ENCODE measurements at regions not wholly inside any gene's neighbourhood (a gene's known extent, or its start where the extent isn't known, plus 50 kb on each side); places are given as distances from the start of the nearest gene placed in this dataset.

DNA sequence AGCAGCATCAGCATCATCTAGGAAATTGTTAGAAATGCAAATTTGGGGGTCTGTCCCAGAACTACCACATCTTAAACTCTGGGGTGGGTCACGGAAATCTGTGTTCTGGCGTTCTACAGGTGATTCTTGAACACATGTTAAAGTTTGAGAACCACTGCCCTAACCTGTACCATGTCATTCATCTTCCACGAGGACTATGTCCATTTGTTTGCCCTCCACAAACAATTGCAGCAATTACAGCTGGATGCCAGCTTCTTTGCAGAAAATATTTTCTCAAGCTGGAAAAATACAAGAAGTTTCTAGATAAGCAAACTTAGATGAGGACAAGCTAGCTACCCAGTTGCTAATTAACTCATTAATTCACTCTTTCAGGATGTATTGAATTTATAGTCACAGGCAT, 54.1 kb downstream of the MAFB start:
- Histone ChIP-seq H4K20me1 (ENCODE audit: insufficient read depth, low read length) (no peaks in the 10 kb centered on the region), H3K36me3 (ENCODE audit: insufficient read depth, low read length) (no peaks in the 10 kb centered on the region)

DNA sequence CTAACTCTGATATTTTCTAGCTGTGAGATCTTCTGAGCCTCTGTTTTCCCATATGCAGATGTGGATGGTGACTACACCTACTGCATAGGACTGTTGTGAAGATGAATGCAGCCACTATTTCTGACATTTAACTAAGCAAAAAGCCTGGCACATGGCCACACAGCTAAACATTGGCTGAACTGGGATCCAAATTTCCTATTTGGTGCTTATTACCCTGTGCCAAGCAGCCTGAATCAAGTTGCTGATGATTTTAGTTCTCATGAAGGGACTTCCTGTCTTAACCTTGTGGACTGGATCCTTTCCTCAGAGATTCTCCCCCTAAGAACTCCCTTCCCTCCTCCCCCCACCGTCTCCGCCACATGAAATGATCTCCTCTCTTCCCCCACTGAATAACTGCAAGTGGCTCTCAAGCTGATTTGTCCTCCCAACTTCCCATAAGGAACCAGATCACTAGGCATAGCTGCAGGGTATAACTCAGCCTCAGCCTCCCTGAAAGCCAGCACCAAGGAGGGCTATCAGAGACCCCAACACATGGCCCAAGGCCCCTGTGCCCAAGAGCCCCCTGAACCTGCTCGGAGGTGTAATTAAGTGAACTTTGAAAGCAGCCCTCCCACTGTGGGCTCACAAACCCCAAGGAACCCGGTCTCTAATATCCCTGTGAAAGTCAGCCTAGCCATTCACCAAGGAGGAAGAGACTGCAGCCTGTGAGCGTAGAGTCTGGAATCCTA, 55.7 kb downstream of the MAFB start:
- TF ChIP-seq, protein P1, sequence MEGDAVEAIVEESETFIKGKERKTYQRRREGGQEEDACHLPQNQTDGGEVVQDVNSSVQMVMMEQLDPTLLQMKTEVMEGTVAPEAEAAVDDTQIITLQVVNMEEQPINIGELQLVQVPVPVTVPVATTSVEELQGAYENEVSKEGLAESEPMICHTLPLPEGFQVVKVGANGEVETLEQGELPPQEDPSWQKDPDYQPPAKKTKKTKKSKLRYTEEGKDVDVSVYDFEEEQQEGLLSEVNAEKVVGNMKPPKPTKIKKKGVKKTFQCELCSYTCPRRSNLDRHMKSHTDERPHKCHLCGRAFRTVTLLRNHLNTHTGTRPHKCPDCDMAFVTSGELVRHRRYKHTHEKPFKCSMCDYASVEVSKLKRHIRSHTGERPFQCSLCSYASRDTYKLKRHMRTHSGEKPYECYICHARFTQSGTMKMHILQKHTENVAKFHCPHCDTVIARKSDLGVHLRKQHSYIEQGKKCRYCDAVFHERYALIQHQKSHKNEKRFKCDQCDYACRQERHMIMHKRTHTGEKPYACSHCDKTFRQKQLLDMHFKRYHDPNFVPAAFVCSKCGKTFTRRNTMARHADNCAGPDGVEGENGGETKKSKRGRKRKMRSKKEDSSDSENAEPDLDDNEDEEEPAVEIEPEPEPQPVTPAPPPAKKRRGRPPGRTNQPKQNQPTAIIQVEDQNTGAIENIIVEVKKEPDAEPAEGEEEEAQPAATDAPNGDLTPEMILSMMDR (IDR thresholded peaks at IDR 0.05; ENCODE audit: low read length) = no peak
- Histone ChIP-seq H3K27ac (ENCODE audit: low read depth, low read length, poor library complexity, severe bottlenecking) (no peak overlapping the region), H3K27me3 (ENCODE audit: insufficient read depth, low read length) (no peaks in the 10 kb centered on the region; the same call in 1 of the 2 replicates), H3K79me2 (ENCODE audit: insufficient read depth, low read length) (no peaks in the 10 kb centered on the region), H3K4me3 (ENCODE audit: low read depth, low read length, poor library complexity, severe bottlenecking) (no peak overlapping the region), H3K9me2 (ENCODE audit: low read depth, low read length) (no peaks in the 10 kb centered on the region), H3K36me3 (ENCODE audit: insufficient read depth, low read length) (no peaks in the 10 kb centered on the region), H3K9me3 (ENCODE audit: low read length) (no peaks in the 10 kb centered on the region), H4K20me1 (ENCODE audit: insufficient read depth, low read length) (no peaks in the 10 kb centered on the region), H3F3A (ENCODE audit: insufficient read depth, low read length) (no peaks in the 10 kb centered on the region), H3K4me1 (ENCODE audit: insufficient read depth, low read length, severe bottlenecking) (no peaks in the 10 kb centered on the region), H2AFZ (ENCODE audit: low read length) (no peak overlapping the region), H3K4me2 (ENCODE audit: low read length) (no peak overlapping the region), H3K9ac (ENCODE audit: low read length) (no peak overlapping the region)

More for the DNA sequence above, 54.1 kb downstream of the MAFB start:
- no peaks in the 10 kb centered on the region for H3K9me3 ChIP-seq (ENCODE audit: low read length)
- no peak overlapping the region for H2AFZ ChIP-seq (ENCODE audit: low read length)
- no peak overlapping the region for H3K27ac ChIP-seq (ENCODE audit: low read depth, low read length, poor library complexity, severe bottlenecking)
- no peaks in the 10 kb centered on the region for H3K4me1 ChIP-seq (ENCODE audit: insufficient read depth, low read length, severe bottlenecking)
- H3F3A ChIP-seq (ENCODE audit: insufficient read depth, low read length) = no peaks in the 10 kb centered on the region
- H3K27me3 ChIP-seq (ENCODE audit: insufficient read depth, low read length) = no peaks in the 10 kb centered on the region; the same call in 1 of the 2 replicates
- no peaks in the 10 kb centered on the region for H3K9me2 ChIP-seq (ENCODE audit: low read depth, low read length)
- no peak overlapping the region for H3K9ac ChIP-seq (ENCODE audit: low read length)
- no peak overlapping the region for H3K4me2 ChIP-seq (ENCODE audit: low read length)
- H3K4me3 ChIP-seq (ENCODE audit: low read depth, low read length, poor library complexity, severe bottlenecking) = no peak overlapping the region
- no peaks in the 10 kb centered on the region for H3K79me2 ChIP-seq (ENCODE audit: insufficient read depth, low read length)
- TF ChIP-seq, protein P1 (IDR thresholded peaks at IDR 0.05; ENCODE audit: low read length) = no peak
- no peak for TF ChIP-seq EZH2 (IDR thresholded peaks at IDR 0.05; ENCODE audit: borderline replicate concordance, low read length)

DNA sequence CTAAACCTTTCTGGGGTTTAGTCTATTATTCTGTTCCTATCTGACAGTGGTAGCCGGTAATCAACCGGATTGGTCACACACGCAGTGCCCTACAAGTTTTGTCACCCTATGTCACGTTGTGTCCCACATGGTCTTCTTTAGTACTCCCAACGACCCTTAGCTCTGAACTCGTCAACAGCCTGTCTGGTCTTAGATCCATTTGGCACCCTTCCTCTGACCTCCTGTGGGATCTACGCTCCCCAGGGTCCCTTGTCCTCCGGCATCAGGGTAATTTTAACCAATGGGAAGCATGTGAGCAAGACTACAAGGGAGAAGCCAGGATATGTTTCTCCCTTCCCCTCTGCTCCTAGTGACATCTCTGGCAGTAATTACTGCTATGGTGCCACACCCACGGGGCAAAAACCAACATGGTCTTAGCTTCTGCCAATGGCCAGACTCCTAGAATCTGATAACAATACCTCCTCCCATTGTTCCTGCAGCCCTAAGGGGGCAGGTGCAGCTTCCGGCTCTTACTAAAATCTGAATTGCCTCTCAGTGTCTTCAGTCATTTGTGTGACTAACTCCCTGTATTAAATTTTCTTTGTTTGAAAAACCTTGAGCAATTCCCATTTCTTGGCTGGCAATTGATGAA, 56.6 kb downstream of the MAFB start:
- H3K27ac ChIP-seq (ENCODE audit: low read depth, low read length, poor library complexity, severe bottlenecking) = no peak overlapping the region
- H3F3A ChIP-seq (ENCODE audit: insufficient read depth, low read length) = no peaks in the 10 kb centered on the region
- H3K9me3 ChIP-seq (ENCODE audit: low read length) = no peaks in the 10 kb centered on the region
- no peak overlapping the region for H3K4me2 ChIP-seq (ENCODE audit: low read length)
- TF ChIP-seq, protein P1 (IDR thresholded peaks at IDR 0.05; ENCODE audit: low read length) = no peak
- TF ChIP-seq EZH2 (IDR thresholded peaks at IDR 0.05; ENCODE audit: borderline replicate concordance, low read length) = no peak
- H3K4me1 ChIP-seq (ENCODE audit: insufficient read depth, low read length, severe bottlenecking) = no peaks in the 10 kb centered on the region
- H3K4me3 ChIP-seq (ENCODE audit: low read depth, low read length, poor library complexity, severe bottlenecking) = no peak overlapping the region
- H3K9ac ChIP-seq (ENCODE audit: low read length) = no peak overlapping the region
- H3K79me2 ChIP-seq (ENCODE audit: insufficient read depth, low read length) = no peaks in the 10 kb centered on the region
- no peaks in the 10 kb centered on the region for H4K20me1 ChIP-seq (ENCODE audit: insufficient read depth, low read length)
- H2AFZ ChIP-seq (ENCODE audit: low read length) = no peak overlapping the region
- no peaks in the 10 kb centered on the region; the same call in 1 of the 2 replicates for H3K27me3 ChIP-seq (ENCODE audit: insufficient read depth, low read length)
- no peaks in the 10 kb centered on the region for H3K9me2 ChIP-seq (ENCODE audit: low read depth, low read length)
- H3K36me3 ChIP-seq (ENCODE audit: insufficient read depth, low read length) = no peaks in the 10 kb centered on the region
